Keratinocyte (primary cell): ENCODE measurements at regions not wholly inside any gene's neighbourhood (a gene's known extent, or its start where the extent isn't known, plus 50 kb on each side); places are given as distances from the start of the nearest gene placed in this dataset.
"Not testable (repeated sequence)": the region's sequence is repeated elsewhere in the genome, so short reads cannot be mapped to it uniquely, and the experiment has no call there.

ENCODE experiments used
- DNase-seq: peaks from one replicate; pipeline ENCODE4 v3.0.0-alpha.2; 2011; ENCODE audit warnings: low read depth, missing footprints, low spot score
- FAIRE-seq: peaks from 2 replicates; lab custom pipeline; 2011; peaks lifted over from hg19 to GRCh38; lab: Jason Lieb, UNC
- H2AFZ ChIP-seq: 2 replicates; pipeline ENCODE4 v1.6.0; 2012; ENCODE audit warnings: low read length, control low read depth, inconsistent platforms; ENCODE audit not compliant: control insufficient read depth
- H3K27ac ChIP-seq: 2 replicates; pipeline ENCODE4 v1.5.1; 2011; ENCODE audit warnings: low read length; ENCODE audit not compliant: control insufficient read depth, insufficient read depth
- H3K27me3 ChIP-seq: 3 replicates; pipeline ENCODE4 v1.6.0; 2011; ENCODE audit warnings: low read length; ENCODE audit not compliant: control insufficient read depth, insufficient read depth; ENCODE audit errors: extremely low read depth
- H3K36me3 ChIP-seq, 2 experiments: 2 replicates in 1 of 2; 3 replicates in 1 of 2; pipeline ENCODE4 v1.5.1; 2011; ENCODE audit warnings: low read length in 2 of 2, mild to moderate bottlenecking in 1 of 2; ENCODE audit not compliant: control insufficient read depth in 2 of 2, insufficient read depth in 2 of 2; ENCODE audit errors: extremely low read depth in 1 of 2
- H3K4me1 ChIP-seq: 3 replicates; pipeline ENCODE4 v1.5.1; 2011; ENCODE audit warnings: low read length; ENCODE audit not compliant: control insufficient read depth, insufficient read depth; ENCODE audit errors: extremely low read depth
- H3K4me2 ChIP-seq: 3 replicates; pipeline ENCODE4 v1.6.0; 2011; ENCODE audit warnings: low read depth, low read length; ENCODE audit not compliant: control insufficient read depth, insufficient read depth; ENCODE audit errors: extremely low read depth
- H3K4me3 ChIP-seq, 3 experiments: fragments of 200-600 bp in 1 of 3; sonication (generic) in 1 of 3; 2 replicates in 2 of 3; 3 replicates in 1 of 3; pipeline ENCODE4 v1.5.1; 2011 to 2016; ENCODE audit warnings: low read length in 3 of 3, mild to moderate bottlenecking in 3 of 3, control low read depth in 2 of 3, inconsistent platforms in 1 of 3, low read depth in 1 of 3, mixed read lengths in 1 of 3, mixed run types in 1 of 3, moderate library complexity in 1 of 3; ENCODE audit not compliant: control insufficient read depth in 2 of 3, insufficient read depth in 2 of 3; ENCODE audit errors: extremely low read depth in 1 of 3
- H3K79me2 ChIP-seq: 2 replicates; pipeline ENCODE4 v1.6.0; 2012; ENCODE audit warnings: low read length; ENCODE audit not compliant: control insufficient read depth, insufficient read depth
- H3K9ac ChIP-seq: 3 replicates; pipeline ENCODE4 v1.6.0; 2011; ENCODE audit warnings: low read length; ENCODE audit not compliant: control insufficient read depth, insufficient read depth; ENCODE audit errors: extremely low read depth
- H3K9me1 ChIP-seq: 3 replicates; pipeline ENCODE4 v1.6.0; 2011; ENCODE audit warnings: low read length; ENCODE audit not compliant: control insufficient read depth, insufficient read depth; ENCODE audit errors: extremely low read depth
- H3K9me3 ChIP-seq: 2 replicates; pipeline ENCODE4 v1.5.1; 2012; ENCODE audit warnings: low read depth, low read length; ENCODE audit not compliant: control insufficient read depth
- H4K20me1 ChIP-seq: 3 replicates; pipeline ENCODE4 v1.6.0; 2011; ENCODE audit warnings: low read length; ENCODE audit not compliant: control insufficient read depth, insufficient read depth; ENCODE audit errors: extremely low read depth
- EZH2 ChIP-seq: IDR thresholded peaks from one replicate; pipeline ENCODE4 v1.6.1; 2012; ENCODE audit warnings: inconsistent platforms, mild to moderate bottlenecking, low read length, moderate library complexity
- dilution Hi-C: fragments of 300-500 bp; cut with MboI; formaldehyde crosslinking; loops from one replicate; pipeline ENCODE4 v1.7.0; 2020; ENCODE audit warnings: low sequenced_read_pairs; ENCODE audit not compliant: extremely low pct_ligation_motif_present
- TF ChIP-seq, protein P1 (sequence below), 3 experiments: IDR thresholded peaks in 1 of 3; conservative IDR thresholded peaks in 1 of 3; optimal IDR thresholded peaks in 1 of 3; 2 replicates in 2 of 3; 3 replicates in 1 of 3; pipeline versions ENCODE3 to v1.5.1; 2011; ENCODE audit warnings: low read length in 3 of 3, mild to moderate bottlenecking in 3 of 3, moderate library complexity in 2 of 3, control low read depth in 1 of 3, inconsistent platforms in 1 of 3; ENCODE audit not compliant: insufficient read depth in 2 of 3; ENCODE audit errors: extremely low read depth in 1 of 3

DNA sequence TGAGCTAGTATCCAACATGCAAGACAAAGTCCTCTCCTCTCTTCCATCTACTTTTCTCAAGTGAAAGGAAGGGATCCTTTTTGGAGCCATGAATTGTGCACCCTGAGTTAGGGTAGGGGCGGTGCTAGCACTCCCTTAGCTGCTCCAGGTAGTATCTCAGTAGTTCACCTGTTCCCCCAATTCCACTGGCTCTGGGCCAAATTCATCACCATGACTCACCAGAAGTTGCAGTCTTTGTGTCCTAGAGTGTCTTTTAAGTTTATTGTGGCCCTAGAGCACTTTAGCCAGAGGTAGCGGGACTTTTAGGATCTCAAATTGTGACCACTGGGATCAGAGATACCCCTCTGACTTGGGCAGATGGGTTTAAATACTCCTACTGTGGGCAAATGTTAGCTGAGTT, 398.6 kb upstream of the ANO5 start:
- no peaks in the 10 kb centered on the region for H3K9me3 ChIP-seq
- no peak overlapping the region for H3K4me3 ChIP-seq
- dilution Hi-C loops, result no loop called here
- TF ChIP-seq EZH2, result no peak
- TF ChIP-seq, protein P1, sequence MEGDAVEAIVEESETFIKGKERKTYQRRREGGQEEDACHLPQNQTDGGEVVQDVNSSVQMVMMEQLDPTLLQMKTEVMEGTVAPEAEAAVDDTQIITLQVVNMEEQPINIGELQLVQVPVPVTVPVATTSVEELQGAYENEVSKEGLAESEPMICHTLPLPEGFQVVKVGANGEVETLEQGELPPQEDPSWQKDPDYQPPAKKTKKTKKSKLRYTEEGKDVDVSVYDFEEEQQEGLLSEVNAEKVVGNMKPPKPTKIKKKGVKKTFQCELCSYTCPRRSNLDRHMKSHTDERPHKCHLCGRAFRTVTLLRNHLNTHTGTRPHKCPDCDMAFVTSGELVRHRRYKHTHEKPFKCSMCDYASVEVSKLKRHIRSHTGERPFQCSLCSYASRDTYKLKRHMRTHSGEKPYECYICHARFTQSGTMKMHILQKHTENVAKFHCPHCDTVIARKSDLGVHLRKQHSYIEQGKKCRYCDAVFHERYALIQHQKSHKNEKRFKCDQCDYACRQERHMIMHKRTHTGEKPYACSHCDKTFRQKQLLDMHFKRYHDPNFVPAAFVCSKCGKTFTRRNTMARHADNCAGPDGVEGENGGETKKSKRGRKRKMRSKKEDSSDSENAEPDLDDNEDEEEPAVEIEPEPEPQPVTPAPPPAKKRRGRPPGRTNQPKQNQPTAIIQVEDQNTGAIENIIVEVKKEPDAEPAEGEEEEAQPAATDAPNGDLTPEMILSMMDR (optimal IDR thresholded peaks at IDR 0.05 in 1 of 3, IDR thresholded peaks at IDR 0.05 in 1 of 3, conservative IDR thresholded peaks at IDR 0.05 in 1 of 3; ENCODE audit: extremely low read depth in 1 of 3, insufficient read depth in 2 of 3, low read length in 3 of 3), result no peak
- H2AFZ ChIP-seq, result no peak overlapping the region
- H3K9me1 ChIP-seq, result no peaks in the 10 kb centered on the region
- H3K9ac ChIP-seq, result no peak overlapping the region
- H3K79me2 ChIP-seq, result no peaks in the 10 kb centered on the region
- H3K27me3 ChIP-seq, result no peaks in the 10 kb centered on the region
- H3K4me2 ChIP-seq, result no peak overlapping the region
- H3K36me3 ChIP-seq, result no peaks in the 10 kb centered on the region
- H3K27ac ChIP-seq, result no peak overlapping the region
- H4K20me1 ChIP-seq, result no peaks in the 10 kb centered on the region
- no peaks in the 10 kb centered on the region for H3K4me1 ChIP-seq
- no peak for DNase-seq
- FAIRE-seq, result no peak

DNA sequence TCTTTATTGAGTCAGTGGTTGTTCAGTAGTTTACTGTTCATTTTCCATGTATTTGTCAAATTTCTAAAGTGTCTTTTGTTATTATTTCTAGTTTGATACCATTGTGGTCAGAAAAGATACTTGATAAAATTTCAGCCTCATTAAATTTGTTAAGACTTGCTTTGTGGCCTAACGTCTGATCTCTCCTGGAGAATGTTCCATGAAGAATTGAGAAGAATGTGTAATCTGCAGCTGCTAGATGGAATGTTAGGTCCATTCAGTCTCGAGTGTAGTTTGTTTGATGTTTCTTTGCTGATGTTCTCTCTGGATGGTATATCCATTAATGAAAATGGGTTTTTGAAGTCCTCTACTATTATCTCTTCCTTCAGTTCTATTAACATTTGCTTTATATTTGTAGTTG, 394.7 kb upstream of the ANO5 start:
- Histone ChIP-seq H3K27me3 (no peaks in the 10 kb centered on the region), H3K4me3 (no peak overlapping the region), H3K4me1 (no peaks in the 10 kb centered on the region), H3K9me1 (no peaks in the 10 kb centered on the region), H3K4me2 (no peak overlapping the region), H3K79me2 (no peaks in the 10 kb centered on the region), H3K9ac (no peak overlapping the region), H3K27ac (no peak overlapping the region), H4K20me1 (no peaks in the 10 kb centered on the region), H2AFZ (no peak overlapping the region), H3K36me3 (no peaks in the 10 kb centered on the region), H3K9me3 (no peaks in the 10 kb centered on the region)
- FAIRE-seq (no peak), DNase-seq (no peak)
- dilution Hi-C loops, result no loop called here
- TF ChIP-seq EZH2, result no peak
- TF ChIP-seq, protein P1 (optimal IDR thresholded peaks at IDR 0.05 in 1 of 3, IDR thresholded peaks at IDR 0.05 in 1 of 3, conservative IDR thresholded peaks at IDR 0.05 in 1 of 3; ENCODE audit: extremely low read depth in 1 of 3, insufficient read depth in 2 of 3, low read length in 3 of 3), result no peak

DNA sequence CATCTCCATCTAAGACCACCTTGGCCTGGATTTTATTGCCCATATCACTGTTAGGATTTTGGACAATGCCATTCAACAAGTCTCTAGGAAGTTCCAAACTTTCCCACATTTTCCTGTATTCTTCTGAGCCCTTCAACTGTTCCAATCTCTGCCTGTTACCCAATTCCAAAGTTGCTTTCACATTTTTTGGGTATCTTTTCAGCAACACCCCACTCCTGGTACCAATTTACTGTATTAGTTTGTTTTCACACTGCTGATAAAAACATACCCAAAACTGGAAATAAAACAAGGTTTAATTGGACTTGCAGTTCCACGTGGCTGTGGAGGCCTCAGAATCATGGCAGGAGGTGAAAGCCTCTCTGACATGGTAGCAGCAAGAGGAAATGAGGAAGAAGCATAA, 388.4 kb upstream of the ANO5 start:
- H3K4me1 ChIP-seq, H3K9me1 ChIP-seq, H3K36me3 ChIP-seq, H3K9ac ChIP-seq, dilution Hi-C loops, H3K4me3 ChIP-seq, H3K79me2 ChIP-seq, H3K9me3 ChIP-seq, FAIRE-seq, H3K27ac ChIP-seq, H3K4me2 ChIP-seq, H3K27me3 ChIP-seq, H4K20me1 ChIP-seq, H2AFZ ChIP-seq, DNase-seq: not testable (repeated sequence)
